ENCODE measurements at regions not wholly inside any gene's neighbourhood (a gene's known extent, or its start where the extent isn't known, plus 50 kb on each side); places are given as distances from the start of the nearest gene placed in this dataset.

- Mint-ChIP-seq H3K4me1 (no peaks in the 10 kb centered on the region), H3K4me3 (no peak overlapping the region), H3K36me3 (ENCODE audit: low read depth) (no peaks in the 10 kb centered on the region), H3K27me3 (no peaks in the 10 kb centered on the region), H3K9me3 (no peaks in the 10 kb centered on the region), H3K27ac (no peak overlapping the region)
- ChIA-PET POLR2A (no interaction called here), CTCF (no interaction called here)
- no peak for DNase-seq
- ATAC-seq (ENCODE audit: low read depth): no peak
- TF ChIP-seq CTCF (IDR thresholded peaks at IDR 0.05): no peak
- intact Hi-C loops (cut with micrococcal nuclease): no loop called here
Observed at GRCh38 chr9:17013010-17013409, 121.8 kb upstream of the CNTLN start.

GRCh38 chr9:17011880-17012279 is 123.0 kb upstream of the CNTLN start:
- ATAC-seq (ENCODE audit: low read depth) (no peak), DNase-seq (no peak)
- H3K27ac Mint-ChIP-seq: no peak overlapping the region
- no peaks in the 10 kb centered on the region for H3K36me3 Mint-ChIP-seq (ENCODE audit: low read depth)
- intact Hi-C loops (cut with micrococcal nuclease): no loop called here
- H3K4me1 Mint-ChIP-seq: no peaks in the 10 kb centered on the region
- POLR2A ChIA-PET: no interaction called here
- H3K4me3 Mint-ChIP-seq: no peak overlapping the region
- no peak for TF ChIP-seq CTCF (IDR thresholded peaks at IDR 0.05)
- H3K27me3 Mint-ChIP-seq: no peaks in the 10 kb centered on the region
- peaks cover 3% of the 10 kb centered on the region for H3K9me3 Mint-ChIP-seq
- CTCF ChIA-PET: no interaction called here

GRCh38 chr9:17009071-17009470 is 125.8 kb upstream of the CNTLN start:
- H3K36me3 Mint-ChIP-seq (ENCODE audit: low read depth): no peaks in the 10 kb centered on the region
- intact Hi-C loops (cut with micrococcal nuclease): no loop called here
- no peaks in the 10 kb centered on the region for H3K4me1 Mint-ChIP-seq
- ChIA-PET CTCF (no interaction called here), POLR2A (no interaction called here)
- peaks cover 3% of the 10 kb centered on the region for H3K9me3 Mint-ChIP-seq
- DNase-seq: no peak
- no peak for ATAC-seq (ENCODE audit: low read depth)
- H3K4me3 Mint-ChIP-seq: no peak overlapping the region
- TF ChIP-seq CTCF (IDR thresholded peaks at IDR 0.05): no peak
- peaks cover 2% of the 10 kb centered on the region for H3K27me3 Mint-ChIP-seq
- H3K27ac Mint-ChIP-seq: no peak overlapping the region

- Mint-ChIP-seq H3K36me3 (ENCODE audit: low read depth) (no peaks in the 10 kb centered on the region), H3K27me3 (peaks cover 2% of the 10 kb centered on the region), H3K4me3 (no peak overlapping the region), H3K27ac (no peak overlapping the region), H3K4me1 (no peaks in the 10 kb centered on the region), H3K9me3 (peaks cover 3% of the 10 kb centered on the region)
- ChIA-PET CTCF (no interaction called here), POLR2A (no interaction called here)
- ATAC-seq (ENCODE audit: low read depth) (no peak), DNase-seq (no peak)
- intact Hi-C loops (cut with micrococcal nuclease): no loop called here
- TF ChIP-seq CTCF (IDR thresholded peaks at IDR 0.05): no peak
Observed at GRCh38 chr9:17005056-17005823, 129.6 kb upstream of the CNTLN start.

GRCh38 chr9:17004500-17004899 is 130.3 kb upstream of the CNTLN start:
- Mint-ChIP-seq H3K27me3 (peaks cover 2% of the 10 kb centered on the region), H3K9me3 (peaks cover 3% of the 10 kb centered on the region), H3K27ac (no peak overlapping the region), H3K36me3 (ENCODE audit: low read depth) (no peaks in the 10 kb centered on the region), H3K4me3 (no peak overlapping the region), H3K4me1 (no peaks in the 10 kb centered on the region)
- intact Hi-C loops (cut with micrococcal nuclease): no loop called here
- DNase-seq (no peak), ATAC-seq (ENCODE audit: low read depth) (no peak)
- POLR2A ChIA-PET: no interaction called here
- CTCF ChIA-PET: no interaction called here
- no peak for TF ChIP-seq CTCF (IDR thresholded peaks at IDR 0.05)

Data from activated B cell treated with CpG ODN at 0.5 μM for 24 hours (primary cell).